ENCODE measurements at regions not wholly inside any gene's neighbourhood (a gene's known extent, or its start where the extent isn't known, plus 50 kb on each side); places are given as distances from the start of the nearest gene placed in this dataset.

DNA sequence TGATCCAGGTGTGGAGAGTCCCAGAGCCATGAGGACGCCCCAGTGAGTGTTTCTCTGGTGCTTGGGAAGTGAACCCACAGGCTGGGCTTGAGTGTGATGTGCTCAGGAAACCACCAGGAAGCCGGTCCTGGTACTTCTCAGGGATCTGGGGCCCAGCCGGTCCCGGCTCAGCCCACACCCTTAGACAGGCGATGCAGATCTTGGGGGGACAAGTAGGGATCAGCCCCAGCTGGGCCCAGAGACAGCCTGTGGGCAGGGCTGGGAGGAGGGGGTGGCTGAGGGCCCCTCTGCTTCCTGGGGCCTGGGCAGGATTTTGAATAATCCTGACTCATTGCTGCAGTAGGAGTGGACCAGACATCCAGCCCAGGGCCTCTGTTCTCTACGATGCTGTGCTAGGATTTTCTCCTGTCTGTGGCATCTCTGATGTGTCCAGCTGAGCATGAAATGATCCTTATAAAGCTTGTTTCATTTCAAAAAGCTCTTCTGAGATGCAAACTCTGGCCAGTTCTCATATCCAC, 698.0 kb downstream of the PTPRU start:
- no peak overlapping the region for H3K4me3 Mint-ChIP-seq
- no peaks in the 10 kb centered on the region for H3K9me3 Mint-ChIP-seq
- no peak overlapping the region for H3K27ac Mint-ChIP-seq
- TF ChIP-seq, protein P1, sequence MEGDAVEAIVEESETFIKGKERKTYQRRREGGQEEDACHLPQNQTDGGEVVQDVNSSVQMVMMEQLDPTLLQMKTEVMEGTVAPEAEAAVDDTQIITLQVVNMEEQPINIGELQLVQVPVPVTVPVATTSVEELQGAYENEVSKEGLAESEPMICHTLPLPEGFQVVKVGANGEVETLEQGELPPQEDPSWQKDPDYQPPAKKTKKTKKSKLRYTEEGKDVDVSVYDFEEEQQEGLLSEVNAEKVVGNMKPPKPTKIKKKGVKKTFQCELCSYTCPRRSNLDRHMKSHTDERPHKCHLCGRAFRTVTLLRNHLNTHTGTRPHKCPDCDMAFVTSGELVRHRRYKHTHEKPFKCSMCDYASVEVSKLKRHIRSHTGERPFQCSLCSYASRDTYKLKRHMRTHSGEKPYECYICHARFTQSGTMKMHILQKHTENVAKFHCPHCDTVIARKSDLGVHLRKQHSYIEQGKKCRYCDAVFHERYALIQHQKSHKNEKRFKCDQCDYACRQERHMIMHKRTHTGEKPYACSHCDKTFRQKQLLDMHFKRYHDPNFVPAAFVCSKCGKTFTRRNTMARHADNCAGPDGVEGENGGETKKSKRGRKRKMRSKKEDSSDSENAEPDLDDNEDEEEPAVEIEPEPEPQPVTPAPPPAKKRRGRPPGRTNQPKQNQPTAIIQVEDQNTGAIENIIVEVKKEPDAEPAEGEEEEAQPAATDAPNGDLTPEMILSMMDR (IDR thresholded peaks at IDR 0.05; ENCODE audit: unreplicated experiment in 3 of 3): no peak
- peaks cover 13% of the 10 kb centered on the region for H3K4me1 Mint-ChIP-seq
- H3K27me3 Mint-ChIP-seq (ENCODE audit: low read depth): peaks cover 42% of the 10 kb centered on the region
- H3K36me3 Mint-ChIP-seq (ENCODE audit: low read depth): no peaks in the 10 kb centered on the region

DNA sequence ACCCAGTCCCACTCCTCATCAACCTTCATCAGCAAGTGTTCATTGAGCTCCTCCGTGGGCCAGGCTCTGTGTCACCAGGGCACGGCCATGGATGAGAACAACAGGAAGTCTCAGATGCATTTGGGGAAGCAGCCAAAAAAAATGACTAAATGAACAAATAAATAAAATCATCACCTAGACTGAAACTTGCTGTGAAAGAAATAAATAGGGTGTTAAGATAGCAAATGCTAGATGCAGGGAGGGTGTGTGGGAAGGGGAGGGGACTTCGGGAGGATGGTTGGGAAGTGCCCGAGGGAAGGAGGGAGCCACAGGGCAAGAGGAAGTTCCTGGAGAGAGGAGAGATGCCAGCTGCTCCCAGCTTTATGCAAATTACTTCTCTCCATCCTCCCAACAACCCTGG, 696.7 kb downstream of the PTPRU start:
- H3K4me3 Mint-ChIP-seq: no peak overlapping the region

DNA sequence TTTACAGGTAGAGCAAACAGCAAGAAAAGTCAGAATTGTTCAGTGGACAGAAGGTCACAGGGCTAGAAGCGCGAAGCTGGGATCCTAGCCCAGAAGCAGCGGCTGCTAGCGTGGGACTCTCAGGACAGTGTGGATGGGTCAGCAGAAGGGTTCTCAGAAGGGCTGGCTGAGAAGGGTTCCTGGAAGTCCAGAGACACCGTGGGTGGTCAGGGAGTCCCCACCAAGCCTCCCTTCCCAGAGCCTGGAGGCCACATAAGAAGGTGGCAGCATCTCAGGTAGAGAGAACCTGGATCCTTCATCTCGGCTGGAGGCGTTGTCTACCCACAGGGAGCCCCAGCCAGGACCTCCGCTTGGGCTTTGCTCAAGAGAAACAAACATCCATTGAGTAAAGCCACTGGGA, 696.3 kb downstream of the PTPRU start:
- TF ChIP-seq, protein P1 (IDR thresholded peaks at IDR 0.05; ENCODE audit: unreplicated experiment in 3 of 3): no peak
- H3K9me3 Mint-ChIP-seq: no peaks in the 10 kb centered on the region
- no peak overlapping the region for H3K4me3 Mint-ChIP-seq
- H3K27me3 Mint-ChIP-seq (ENCODE audit: low read depth): peaks cover 45% of the 10 kb centered on the region
- H3K27ac Mint-ChIP-seq: no peak overlapping the region
- no peaks in the 10 kb centered on the region for H3K36me3 Mint-ChIP-seq (ENCODE audit: low read depth)
- peaks cover 13% of the 10 kb centered on the region for H3K4me1 Mint-ChIP-seq

More for the DNA sequence above, 696.7 kb downstream of the PTPRU start:
- Mint-ChIP-seq H3K9me3 (no peaks in the 10 kb centered on the region), H3K27me3 (ENCODE audit: low read depth) (peaks cover 46% of the 10 kb centered on the region), H3K27ac (no peak overlapping the region), H3K4me1 (peaks cover 13% of the 10 kb centered on the region), H3K36me3 (ENCODE audit: low read depth) (no peaks in the 10 kb centered on the region)
- TF ChIP-seq, protein P1 (IDR thresholded peaks at IDR 0.05; ENCODE audit: unreplicated experiment in 3 of 3): no peak

DNA sequence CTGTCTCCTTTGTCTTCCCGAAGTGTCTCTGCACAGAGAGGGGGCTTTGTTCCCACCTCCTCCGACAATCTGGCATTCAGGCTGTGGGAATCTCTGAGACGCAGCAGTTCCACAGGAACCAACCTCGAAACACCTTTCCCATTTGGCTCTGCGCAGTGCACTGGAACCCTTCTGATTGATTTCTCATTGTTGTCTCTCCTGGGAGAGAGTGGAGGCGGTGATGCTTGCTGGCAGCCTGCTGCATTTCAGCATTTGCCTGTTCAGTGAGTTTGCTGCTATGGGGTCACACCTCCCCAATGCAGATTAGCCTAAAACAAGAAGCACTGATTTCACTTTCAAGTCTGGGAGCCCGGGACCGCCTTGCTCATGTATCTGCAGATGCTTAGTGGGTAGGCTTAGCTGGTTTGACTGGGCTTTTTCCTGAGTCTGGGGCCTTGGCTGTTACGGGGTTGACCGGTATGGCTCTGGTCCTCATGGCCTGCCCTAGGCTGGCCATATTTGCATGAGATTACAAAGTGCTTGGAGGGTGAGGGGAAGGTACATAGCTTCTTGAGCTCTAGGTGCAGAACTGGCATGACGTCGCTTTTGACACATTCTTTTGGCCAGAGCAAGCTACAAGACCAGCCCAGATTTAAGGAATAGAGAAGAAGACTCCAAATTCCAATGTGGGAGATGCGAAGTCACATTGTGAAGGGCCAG, 695.3 kb downstream of the PTPRU start:
- Mint-ChIP-seq H3K4me3 (no peak overlapping the region), H3K36me3 (ENCODE audit: low read depth) (no peaks in the 10 kb centered on the region), H3K27me3 (ENCODE audit: low read depth) (peaks cover 41% of the 10 kb centered on the region), H3K4me1 (peaks cover 13% of the 10 kb centered on the region), H3K9me3 (no peaks in the 10 kb centered on the region), H3K27ac (no peak overlapping the region)
- TF ChIP-seq, protein P1 (IDR thresholded peaks at IDR 0.05; ENCODE audit: unreplicated experiment in 3 of 3): no peak

DNA sequence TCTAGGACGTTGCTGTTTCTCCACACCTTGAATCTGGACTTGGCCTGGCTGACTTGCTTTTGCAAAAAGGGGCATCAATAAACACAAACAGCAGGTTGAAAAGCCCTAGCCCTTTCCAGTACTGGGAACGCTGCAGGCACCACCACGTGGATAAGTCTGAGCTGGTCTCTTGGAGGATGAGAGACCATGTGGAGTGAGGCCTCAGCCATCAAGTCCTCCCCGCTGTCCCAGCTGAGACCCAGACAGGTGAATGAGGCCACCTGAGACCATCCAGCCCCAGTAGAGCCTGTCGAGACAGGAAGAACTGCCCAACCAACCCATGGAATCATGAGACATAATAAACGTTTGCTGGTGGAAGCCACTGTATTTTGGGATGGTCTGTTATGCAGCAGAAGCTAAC, 688.7 kb downstream of the PTPRU start:
- TF ChIP-seq, protein P1 (IDR thresholded peaks at IDR 0.05; ENCODE audit: unreplicated experiment in 3 of 3): no peak
- H3K9me3 Mint-ChIP-seq: no peaks in the 10 kb centered on the region
- no peaks in the 10 kb centered on the region for H3K36me3 Mint-ChIP-seq (ENCODE audit: low read depth)
- no peaks in the 10 kb centered on the region for H3K4me1 Mint-ChIP-seq
- H3K4me3 Mint-ChIP-seq: no peak overlapping the region
- H3K27me3 Mint-ChIP-seq (ENCODE audit: low read depth): peaks cover 30% of the 10 kb centered on the region
- no peak overlapping the region for H3K27ac Mint-ChIP-seq

DNA sequence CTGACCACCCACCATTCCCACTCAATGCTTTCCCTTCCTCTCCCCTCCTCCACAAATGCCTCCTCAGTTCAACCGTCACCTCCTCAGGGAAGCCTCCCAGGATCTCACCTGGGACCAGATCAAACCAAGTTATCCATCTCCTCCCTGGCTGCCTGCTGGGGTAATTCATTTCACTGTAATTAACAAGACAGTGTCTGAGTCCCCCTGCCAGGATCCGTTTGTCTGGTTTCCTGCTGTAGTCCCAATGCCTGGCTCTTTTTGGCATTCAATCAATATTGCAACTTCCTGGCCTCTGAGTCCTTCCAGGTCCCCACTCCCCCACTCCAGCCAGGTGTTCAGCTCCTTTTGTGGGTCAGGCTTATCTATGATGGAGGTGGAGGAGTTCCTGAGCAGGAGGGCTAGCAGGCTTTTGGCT, 687.7 kb downstream of the PTPRU start:
- H3K4me1 Mint-ChIP-seq: no peaks in the 10 kb centered on the region
- TF ChIP-seq, protein P1 (IDR thresholded peaks at IDR 0.05; ENCODE audit: unreplicated experiment in 3 of 3): no peak

More for the DNA sequence above, 687.7 kb downstream of the PTPRU start:
- Mint-ChIP-seq H3K27ac (no peak overlapping the region), H3K4me3 (no peak overlapping the region), H3K27me3 (ENCODE audit: low read depth) (peaks cover 24% of the 10 kb centered on the region), H3K36me3 (ENCODE audit: low read depth) (no peaks in the 10 kb centered on the region), H3K9me3 (no peaks in the 10 kb centered on the region)
